GM12874 (cell line): ENCODE measurements at regions not wholly inside any gene's neighbourhood (a gene's known extent, or its start where the extent isn't known, plus 50 kb on each side); places are given as distances from the start of the nearest gene placed in this dataset.

Experiments
- CTCF ChIP-seq: IDR thresholded peaks from 2 replicates; pipeline ENCODE4 v1.5.1; 2011; ENCODE audit warnings: low read depth, mild to moderate bottlenecking, control low read depth, low read length, moderate library complexity; ENCODE audit not compliant: insufficient read depth

DNA sequence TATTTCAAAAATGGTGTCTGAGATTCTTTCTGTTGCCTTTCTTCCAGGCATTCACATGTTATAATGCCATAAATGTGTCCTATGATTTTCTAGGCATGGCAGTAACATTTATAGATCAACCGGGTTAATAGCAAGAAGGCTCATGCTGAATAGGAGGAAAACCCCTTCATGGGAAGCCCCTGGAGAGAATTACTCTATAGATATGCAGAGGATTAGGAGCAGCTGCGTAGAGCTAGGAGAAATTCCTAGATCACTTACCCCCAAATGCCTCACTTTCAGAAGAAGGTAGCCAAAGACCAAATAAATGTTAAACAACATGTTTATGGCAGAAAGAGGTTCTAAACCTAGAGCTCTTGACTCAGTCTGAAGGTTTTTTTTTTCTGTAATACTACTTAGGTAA is 153.4 kb upstream of the CTNNA2 start:
- TF ChIP-seq CTCF, result no peak

DNA sequence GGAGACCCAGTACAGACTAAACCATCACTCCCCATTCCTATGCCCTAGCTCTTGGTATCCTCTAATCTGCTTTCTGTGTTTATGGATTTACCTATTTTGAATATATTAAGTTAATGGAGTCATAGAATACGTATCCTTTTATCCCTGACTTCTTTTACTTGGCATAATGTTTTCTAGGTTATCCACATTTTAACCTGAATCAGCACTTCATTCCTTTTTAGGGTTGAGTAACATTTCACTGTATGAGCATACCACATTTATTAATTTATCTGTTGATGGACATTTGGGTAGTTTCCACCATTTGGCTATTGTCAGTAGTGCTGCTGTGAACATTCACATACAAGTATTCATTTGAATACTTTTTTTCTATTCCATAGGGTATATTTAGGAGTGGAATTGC is 157.3 kb upstream of the CTNNA2 start:
- TF ChIP-seq CTCF, result no peak

DNA sequence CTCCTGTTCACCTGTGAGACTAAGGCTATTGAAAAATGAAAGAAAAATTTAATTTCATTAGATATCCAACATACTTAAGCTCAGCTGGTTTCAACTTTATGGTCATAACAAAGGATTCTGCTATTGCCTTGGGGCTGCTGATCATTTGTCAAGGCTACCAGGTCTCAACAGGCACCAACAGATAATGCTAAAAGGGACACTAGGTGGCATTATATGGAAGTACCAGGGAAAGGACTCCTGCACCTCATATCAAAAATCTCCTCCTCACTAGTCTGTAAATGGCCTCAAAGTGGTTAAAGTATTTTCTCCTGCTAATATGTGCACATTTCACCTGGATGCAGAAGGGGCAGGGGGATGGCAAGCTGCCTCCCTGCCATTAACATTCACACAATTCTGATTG is 167.9 kb upstream of the REG3A start:
- TF ChIP-seq CTCF, result no peak

GRCh38 chr2:79320871-79321270 is 161.3 kb upstream of the REG3A start:
- TF ChIP-seq CTCF, result no peak

DNA sequence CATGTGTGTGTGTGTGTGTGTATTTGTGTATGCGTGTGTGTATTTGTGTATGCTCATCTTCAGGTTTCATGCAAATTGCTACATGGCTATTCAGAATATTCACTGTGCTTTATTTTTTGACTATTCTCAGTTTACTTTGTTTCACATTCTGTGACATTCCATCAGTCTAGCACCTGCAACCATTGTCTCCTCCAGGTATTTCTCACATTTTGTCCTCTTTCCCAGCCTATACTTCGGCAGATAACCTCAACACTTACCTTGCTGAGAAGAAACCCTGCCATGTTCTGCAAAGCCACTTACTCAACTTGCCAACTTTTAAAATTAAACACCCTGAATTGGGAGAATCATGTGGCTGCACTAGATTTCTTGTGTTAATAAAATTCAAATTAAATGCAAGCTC is 135.4 kb upstream of the REG3A start:
- TF ChIP-seq CTCF, result no peak

DNA sequence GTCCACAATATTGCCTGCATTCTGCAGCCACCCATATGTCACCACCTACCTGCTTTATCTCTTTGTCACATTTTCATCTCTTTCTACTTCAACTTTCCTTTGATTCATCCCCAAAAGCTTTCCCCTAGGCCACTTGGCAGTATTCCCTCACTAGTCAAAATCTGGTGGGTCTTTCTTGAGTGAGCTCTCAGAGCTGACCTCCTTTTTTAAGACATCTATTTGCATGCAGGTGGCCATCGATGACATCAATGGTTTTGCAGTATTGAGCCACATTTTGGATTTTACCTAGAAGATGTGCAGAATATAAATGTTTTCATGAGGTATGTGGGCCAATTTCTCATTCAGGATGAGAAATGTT is 133.4 kb upstream of the REG3A start:
- TF ChIP-seq CTCF, result no peak

DNA sequence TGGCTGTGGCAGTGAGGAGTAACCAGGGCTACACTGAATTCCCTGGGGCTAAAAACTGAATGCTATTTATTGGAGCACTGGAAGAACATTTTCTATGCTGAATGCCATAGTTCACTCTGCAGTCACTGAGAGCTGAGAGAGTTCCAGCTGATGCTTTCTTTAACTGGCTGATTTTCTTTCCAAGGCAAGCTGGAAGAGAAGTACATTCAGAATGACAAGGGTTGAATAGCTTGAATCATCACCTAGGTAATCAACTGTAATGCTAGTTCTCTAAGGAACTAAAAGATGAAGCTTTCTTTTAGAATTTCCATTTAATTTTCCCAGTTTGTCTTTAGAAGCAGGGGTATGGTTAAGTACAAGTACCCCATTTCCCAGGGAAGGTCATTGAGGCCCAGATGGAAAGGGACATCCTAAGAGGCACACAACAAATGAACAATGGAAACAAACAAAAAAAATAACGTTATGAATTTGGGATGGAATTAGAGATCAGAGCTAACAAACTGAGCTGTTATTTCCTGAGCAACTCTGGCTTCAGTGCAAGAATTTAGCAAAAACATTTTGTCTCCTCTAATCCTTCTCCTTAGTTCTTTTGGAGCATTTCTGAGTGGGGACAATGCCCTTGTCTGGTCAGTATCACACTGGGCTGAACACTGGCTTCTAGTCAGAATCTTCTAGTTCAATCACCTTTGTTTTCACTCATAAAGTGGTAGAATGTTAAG is 132.8 kb upstream of the REG3A start:
- no peak for TF ChIP-seq CTCF
